ENCODE measurements at regions not wholly inside any gene's neighbourhood (a gene's known extent, or its start where the extent isn't known, plus 50 kb on each side); places are given as distances from the start of the nearest gene placed in this dataset.

DNA sequence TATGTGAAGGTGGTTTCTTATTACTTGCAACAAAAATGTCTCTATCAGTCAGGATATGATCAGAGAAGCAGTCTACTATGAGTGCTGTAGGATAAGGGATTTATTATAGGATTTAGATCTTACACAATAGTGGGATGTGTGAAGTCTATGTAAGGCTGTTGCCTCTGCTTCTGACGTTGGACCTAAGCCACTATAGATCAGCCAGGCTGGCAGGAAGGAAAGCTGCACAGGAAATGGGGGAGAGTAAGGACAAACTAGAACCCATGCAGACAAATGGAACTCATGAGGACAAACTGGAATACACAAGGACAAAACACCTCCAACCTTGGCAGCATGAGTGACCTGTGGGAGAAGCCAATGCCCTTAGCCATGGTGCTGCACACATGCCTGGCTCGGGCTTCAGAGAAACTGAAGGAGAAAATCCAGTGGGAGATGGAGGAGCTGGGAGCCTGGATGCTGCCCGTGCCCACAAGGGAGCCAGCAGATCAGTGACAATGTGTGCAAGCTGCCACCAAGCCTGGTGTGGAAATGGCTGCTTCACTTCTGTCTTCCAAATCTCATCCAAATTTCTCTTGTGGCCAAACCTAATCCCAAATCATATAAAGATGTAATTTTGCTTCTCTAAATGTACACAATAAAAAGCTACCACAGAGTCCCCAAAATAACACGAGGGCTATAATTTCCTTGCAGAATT is 147.0 kb upstream of the PCGF5 start:
- no peak for TF ChIP-seq CTCF (IDR thresholded peaks at IDR 0.05)
- no peak for TF ChIP-seq POLR2A (IDR thresholded peaks at IDR 0.05)
- TF ChIP-seq POLR2AphosphoS5 (IDR thresholded peaks at IDR 0.05; ENCODE audit: insufficient read depth in 1 of 2, low read depth in 1 of 2) = no peak

All from vagina (tissue), 2 donors.